ENCODE measurements at regions not wholly inside any gene's neighbourhood (a gene's known extent, or its start where the extent isn't known, plus 50 kb on each side); places are given as distances from the start of the nearest gene placed in this dataset.

- no peak for TF ChIP-seq JUND (IDR thresholded peaks at IDR 0.05)
- Histone ChIP-seq H3K27me3 (ENCODE audit: control insufficient read depth in 4 of 4, insufficient read depth in 4 of 4, low read length in 3 of 4) (no peaks in the 10 kb centered on the region), H3K27ac (ENCODE audit: low read depth in 1 of 2, low read length in 2 of 2) (no peak overlapping the region), H3K4me3 (ENCODE audit: low read depth in 1 of 3, low read length in 3 of 3) (no peak overlapping the region), H3K9me3 (ENCODE audit: control insufficient read depth in 4 of 4, low read length in 3 of 4) (no peaks in the 10 kb centered on the region), H3K9ac (ENCODE audit: low read depth in 1 of 2, low read length in 2 of 2) (no peak overlapping the region), H3K4me1 (ENCODE audit: control insufficient read depth in 4 of 4, insufficient read depth in 4 of 4, low read length in 3 of 4) (peaks cover 6 to 51% (median 44%) of the 10 kb centered on the region in 4 donors), H3K36me3 (ENCODE audit: control insufficient read depth in 4 of 4, insufficient read depth in 3 of 4, low read depth in 1 of 4, low read length in 3 of 4) (no peaks in the 10 kb centered on the region)
- DNase-seq (ENCODE audit: low spot score), result no peak
- 88% methylated on average over 7 of the region's 7 CpGs for WGBS
Observed at GRCh38 chr15:69577397-69577796, 124.8 kb downstream of the RPLP1 start.

GRCh38 chr15:69578252-69578651, 125.6 kb downstream of the RPLP1 start:
- H3K36me3 ChIP-seq (ENCODE audit: control insufficient read depth in 4 of 4, insufficient read depth in 3 of 4, low read depth in 1 of 4, low read length in 3 of 4), result no peaks in the 10 kb centered on the region
- H3K4me3 ChIP-seq (ENCODE audit: low read depth in 1 of 3, low read length in 3 of 3), result no peak overlapping the region
- H3K9me3 ChIP-seq (ENCODE audit: control insufficient read depth in 4 of 4, low read length in 3 of 4), result no peaks in the 10 kb centered on the region
- 94% methylated on average over 9 of the region's 9 CpGs for WGBS
- H3K4me1 ChIP-seq (ENCODE audit: control insufficient read depth in 4 of 4, insufficient read depth in 4 of 4, low read length in 3 of 4), result peaks cover 6 to 51% (median 44%) of the 10 kb centered on the region in 4 donors
- H3K9ac ChIP-seq (ENCODE audit: low read depth in 1 of 2, low read length in 2 of 2), result no peak overlapping the region
- no peaks in the 10 kb centered on the region for H3K27me3 ChIP-seq (ENCODE audit: control insufficient read depth in 4 of 4, insufficient read depth in 4 of 4, low read length in 3 of 4)
- no peak for DNase-seq (ENCODE audit: low spot score)
- TF ChIP-seq REST (IDR thresholded peaks at IDR 0.05) (no peak), FOXA1 (IDR thresholded peaks at IDR 0.05) (no peak), GABPA (IDR thresholded peaks at IDR 0.05 in 1 of 2, conservative IDR thresholded peaks at IDR 0.05 in 1 of 2) (no peak), TAF1 (conservative IDR thresholded peaks at IDR 0.05) (no peak), EGR1 (IDR thresholded peaks at IDR 0.05; ENCODE audit: low read depth in 2 of 2) (no peak), YY1 (IDR thresholded peaks at IDR 0.05) (no peak), HNF4G (IDR thresholded peaks at IDR 0.05) (no peak), JUND (IDR thresholded peaks at IDR 0.05) (no peak), ATF3 (IDR thresholded peaks at IDR 0.05) (no peak)
- no peak overlapping the region for H3K27ac ChIP-seq (ENCODE audit: low read depth in 1 of 2, low read length in 2 of 2)

- Histone ChIP-seq H3K4me1 (ENCODE audit: control insufficient read depth in 4 of 4, insufficient read depth in 4 of 4, low read length in 3 of 4) (peaks cover 6 to 51% (median 44%) of the 10 kb centered on the region in 4 donors), H3K9ac (ENCODE audit: low read depth in 1 of 2, low read length in 2 of 2) (no peak overlapping the region), H3K27me3 (ENCODE audit: control insufficient read depth in 4 of 4, insufficient read depth in 4 of 4, low read length in 3 of 4) (no peaks in the 10 kb centered on the region), H3K4me3 (ENCODE audit: low read depth in 1 of 3, low read length in 3 of 3) (no peak overlapping the region), H3K36me3 (ENCODE audit: control insufficient read depth in 4 of 4, insufficient read depth in 3 of 4, low read depth in 1 of 4, low read length in 3 of 4) (no peaks in the 10 kb centered on the region), H3K9me3 (ENCODE audit: control insufficient read depth in 4 of 4, low read length in 3 of 4) (no peaks in the 10 kb centered on the region), H3K27ac (ENCODE audit: low read depth in 1 of 2, low read length in 2 of 2) (no peak overlapping the region)
- 60% methylated on average over 15 of the region's 15 CpGs for WGBS
- TF ChIP-seq EGR1 (IDR thresholded peaks at IDR 0.05; ENCODE audit: low read depth in 2 of 2), result no peak
- no peak for TF ChIP-seq NR2F2 (IDR thresholded peaks at IDR 0.05)
- TF ChIP-seq HNF4A (conservative IDR thresholded peaks at IDR 0.05), result peak in 1 of 2 donors; percentile 29
- TF ChIP-seq RXRA (IDR thresholded peaks at IDR 0.05), result peak in 1 of 2 donors; percentile 56
- peak; percentile 41 for TF ChIP-seq YY1 (IDR thresholded peaks at IDR 0.05)
- DNase-seq (ENCODE audit: low spot score), result no peak
Observed at GRCh38 chr15:69578787-69579583, 126.4 kb downstream of the RPLP1 start.

Measured in liver (tissue), 7 donors.